ENCODE measurements at regions not wholly inside any gene's neighbourhood (a gene's known extent, or its start where the extent isn't known, plus 50 kb on each side); places are given as distances from the start of the nearest gene placed in this dataset.

GRCh38 chr10:121668314-121669027, 70.2 kb upstream of the FGFR2 start:
- Histone ChIP-seq H3K4me1 (ENCODE audit: control insufficient read depth, insufficient read depth, low read length) (no peaks in the 10 kb centered on the region), H3K27me3 (ENCODE audit: control insufficient read depth, insufficient read depth, low read length) (no peaks in the 10 kb centered on the region), H3K27ac (ENCODE audit: low read length) (no peak overlapping the region), H3K4me3 (ENCODE audit: low read depth in 2 of 2, low read length in 2 of 2) (no peak overlapping the region), H3K9me3 (ENCODE audit: control insufficient read depth, insufficient read depth, low read depth, low read length) (no peaks in the 10 kb centered on the region), H3K36me3 (ENCODE audit: control insufficient read depth, insufficient read depth, low read length) (no peaks in the 10 kb centered on the region)
- TF ChIP-seq REST (IDR thresholded peaks at IDR 0.05; ENCODE audit: insufficient read depth in 1 of 2, low read depth in 2 of 2, low read length in 1 of 2) = no peak
- no peak for TF ChIP-seq CTCF (IDR thresholded peaks at IDR 0.05)
- no peak for TF ChIP-seq POLR2AphosphoS5 (IDR thresholded peaks at IDR 0.05; ENCODE audit: low read depth, low read length)
- no peak for TF ChIP-seq SIN3A (IDR thresholded peaks at IDR 0.05; ENCODE audit: borderline replicate concordance, insufficient read depth, low read depth, low read length)
- TF ChIP-seq TCF7L2 (IDR thresholded peaks at IDR 0.05; ENCODE audit: low read depth, low read length) = no peak
- BruUV-seq (replicated peaks) = no TSS peak
- intact Hi-C loops (cut with micrococcal nuclease; ENCODE audit: unreplicated experiment) (no loop called here), in situ Hi-C loops (cut with HindIII; ENCODE audit: low pct_unique_long_range_greater_than_20kb, low sequenced_read_pairs) (no loop called here)
- ATAC-seq (no peak), DNase-seq (ENCODE audit: low read depth, low spot score) (no peak)
- ChIA-PET CTCF (no interaction called here), POLR2A (no interaction called here)

- CTCF ChIA-PET = no interaction called here
- Histone ChIP-seq H3K4me1 (ENCODE audit: control insufficient read depth, insufficient read depth, low read length) (no peaks in the 10 kb centered on the region), H3K36me3 (ENCODE audit: control insufficient read depth, insufficient read depth, low read length) (no peaks in the 10 kb centered on the region), H3K4me3 (ENCODE audit: low read depth in 2 of 2, low read length in 2 of 2) (no peak overlapping the region), H3K27me3 (ENCODE audit: control insufficient read depth, insufficient read depth, low read length) (no peaks in the 10 kb centered on the region), H3K27ac (ENCODE audit: low read length) (no peak overlapping the region), H3K9me3 (ENCODE audit: control insufficient read depth, insufficient read depth, low read depth, low read length) (no peaks in the 10 kb centered on the region)
- BruUV-seq (replicated peaks) = no TSS peak
- ATAC-seq (no peak), DNase-seq (ENCODE audit: low read depth, low spot score) (no peak)
- TF ChIP-seq CTCF (IDR thresholded peaks at IDR 0.05) (no peak), TCF7L2 (IDR thresholded peaks at IDR 0.05; ENCODE audit: low read depth, low read length) (no peak), POLR2AphosphoS5 (IDR thresholded peaks at IDR 0.05; ENCODE audit: low read depth, low read length) (no peak), REST (IDR thresholded peaks at IDR 0.05; ENCODE audit: insufficient read depth in 1 of 2, low read depth in 2 of 2, low read length in 1 of 2) (no peak), SIN3A (IDR thresholded peaks at IDR 0.05; ENCODE audit: borderline replicate concordance, insufficient read depth, low read depth, low read length) (no peak)
- intact Hi-C loops (cut with micrococcal nuclease; ENCODE audit: unreplicated experiment) = no loop called here
- POLR2A ChIA-PET = no interaction called here
- in situ Hi-C loops (cut with HindIII; ENCODE audit: low pct_unique_long_range_greater_than_20kb, low sequenced_read_pairs) = no loop called here
Observed at GRCh38 chr10:121667948-121668313, 69.7 kb upstream of the FGFR2 start.

All from Panc1 (cell line).